ENCODE measurements at regions not wholly inside any gene's neighbourhood (a gene's known extent, or its start where the extent isn't known, plus 50 kb on each side); places are given as distances from the start of the nearest gene placed in this dataset.

DNA sequence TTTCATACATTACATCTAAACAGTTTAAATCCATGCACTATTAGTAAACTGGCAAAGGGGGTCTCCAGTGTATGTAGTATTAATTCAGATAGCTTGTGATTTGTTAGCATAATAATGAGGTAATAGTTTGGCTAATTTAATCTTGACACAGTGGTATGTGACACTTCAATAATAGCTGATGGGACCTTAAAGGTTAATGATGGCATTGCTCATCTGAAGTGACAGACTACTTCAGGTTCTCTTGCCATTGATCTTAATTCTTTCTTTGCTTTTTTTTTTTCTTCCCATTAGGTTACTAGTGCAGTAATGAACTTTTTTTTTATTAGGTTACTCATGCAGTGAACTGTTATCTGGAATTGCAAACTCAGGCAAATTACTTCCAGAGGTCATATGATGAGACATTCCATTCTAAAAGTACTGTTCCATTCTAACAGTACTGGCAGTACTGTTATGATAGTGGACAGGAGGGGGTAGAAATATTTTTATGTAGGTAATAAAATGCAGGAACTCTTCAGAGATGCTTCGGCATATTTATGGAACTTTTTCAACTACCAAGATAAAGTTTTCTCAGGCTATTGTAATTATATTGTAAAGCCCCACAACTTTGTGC is 911.3 kb upstream of the LCORL start:
- no peak for DNase-seq

DNA sequence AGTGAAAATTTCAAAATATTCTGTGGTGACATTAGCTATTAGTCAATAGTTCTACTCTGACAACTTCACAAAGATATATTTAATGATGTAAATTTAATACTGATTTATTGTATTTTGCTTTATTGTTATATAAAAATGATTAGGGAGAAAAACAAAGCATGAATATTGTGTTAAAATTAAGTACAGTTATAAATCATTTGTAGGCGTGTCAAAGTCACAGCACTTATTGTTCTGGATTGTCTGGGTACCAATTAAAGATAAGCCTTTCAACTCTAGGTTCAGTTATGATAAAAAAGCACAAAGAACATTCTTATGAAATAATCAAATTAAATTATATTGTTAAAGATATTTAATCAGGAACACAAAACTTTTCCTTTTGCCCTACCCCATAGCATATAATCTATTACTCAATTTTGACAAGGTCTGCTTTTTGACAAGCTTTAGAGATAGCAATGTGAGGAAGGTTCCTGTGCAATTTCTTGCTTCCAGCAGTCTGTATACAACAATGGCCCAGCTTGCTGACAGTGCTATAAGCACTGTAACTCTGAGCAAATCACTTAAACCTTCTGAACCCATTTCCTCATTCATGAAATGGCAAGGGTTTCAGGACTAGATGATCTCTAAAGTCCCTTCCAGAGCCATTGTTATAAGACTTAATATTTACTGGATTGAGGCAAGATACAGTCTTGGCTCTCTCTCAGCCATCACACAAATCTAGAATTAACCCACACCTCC is 910.3 kb upstream of the LCORL start:
- no peak for DNase-seq

DNA sequence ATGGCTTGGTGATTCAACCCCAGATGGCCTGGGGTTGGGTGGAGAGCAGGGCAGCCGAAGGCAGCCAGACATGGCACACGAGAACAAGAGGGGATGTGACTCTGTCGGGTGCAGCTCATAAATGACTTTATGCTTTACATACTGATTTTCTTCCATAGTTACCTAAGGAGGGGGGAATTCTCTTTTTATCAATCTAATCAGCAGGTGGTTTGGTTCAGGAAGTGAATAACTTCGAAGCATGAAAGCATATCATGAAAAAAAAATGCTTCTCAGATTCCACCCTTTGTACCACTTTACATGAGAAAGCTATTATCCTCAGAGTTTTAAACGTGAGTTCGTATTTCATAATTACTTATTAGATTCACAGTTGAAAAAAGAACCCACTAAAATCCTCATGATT is 908.9 kb upstream of the LCORL start:
- DNase-seq, result no peak

DNA sequence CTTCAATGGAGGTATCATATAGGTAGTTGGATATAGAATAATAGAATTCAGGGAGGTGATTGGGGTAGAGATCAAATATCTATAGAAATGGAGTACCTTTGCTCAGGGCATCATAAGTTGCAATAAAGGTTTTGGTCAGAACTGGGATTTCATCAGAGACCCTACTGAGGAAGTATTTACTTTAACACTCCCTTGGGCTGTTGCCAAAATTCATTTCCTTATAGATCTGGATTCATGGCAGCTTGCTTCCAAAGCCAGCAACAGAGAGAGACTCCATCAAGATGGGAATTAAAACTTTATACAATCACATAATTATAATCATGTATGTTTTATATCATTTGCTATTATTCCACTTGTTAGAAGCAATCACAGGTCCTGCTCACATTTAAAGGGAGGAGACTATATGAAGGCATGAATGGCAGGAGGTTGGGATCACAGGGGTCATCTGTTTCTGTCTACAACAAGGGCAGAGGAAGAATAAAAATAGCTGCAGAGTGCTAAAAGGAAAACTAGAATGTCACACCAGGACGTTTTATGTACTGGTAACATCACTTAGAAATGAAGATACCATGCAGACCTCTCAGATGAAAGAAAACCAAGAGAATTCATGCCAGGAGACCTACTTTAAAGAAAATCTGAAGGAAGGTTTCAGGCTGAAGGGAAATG is 902.1 kb upstream of the LCORL start:
- no peak for DNase-seq

DNA sequence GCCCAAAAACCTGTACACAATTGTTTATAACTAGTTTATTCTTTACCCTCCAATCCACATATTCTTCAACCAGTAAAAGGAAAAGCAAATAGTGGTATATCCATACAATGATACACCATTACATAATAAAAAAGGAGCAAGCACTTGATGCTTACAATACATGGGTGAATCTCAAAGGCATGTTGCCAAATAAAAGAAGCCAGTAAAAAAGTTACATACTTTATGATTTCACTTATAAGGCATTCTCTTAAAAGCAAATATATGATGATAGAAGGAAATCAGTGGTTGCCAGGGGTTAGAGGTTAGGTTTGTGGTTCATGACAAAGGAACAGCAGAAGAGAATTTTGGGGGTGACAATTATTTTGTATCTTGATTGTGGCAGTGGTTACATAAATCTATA is 896.1 kb upstream of the LCORL start:
- DNase-seq, result no peak

DNA sequence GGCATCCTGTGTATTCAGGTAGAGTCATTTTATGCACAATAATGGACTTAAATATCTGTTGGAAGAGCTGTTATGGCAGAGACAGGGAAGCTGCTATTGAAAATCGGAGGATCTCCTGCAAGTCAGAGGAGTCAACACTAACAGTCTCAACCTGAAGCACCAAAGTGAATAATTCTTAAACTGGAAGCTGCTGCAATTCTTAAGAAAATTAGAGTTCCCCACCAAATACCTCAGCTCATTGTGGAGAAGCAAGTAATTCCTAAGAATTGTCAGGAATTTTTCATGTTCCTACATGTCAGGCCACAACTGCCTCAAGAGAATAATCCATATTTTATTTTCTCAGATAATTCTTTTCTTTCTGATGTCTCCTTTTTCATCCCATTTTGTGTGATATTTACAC is 892.6 kb upstream of the LCORL start:
- no peak for DNase-seq

DNA sequence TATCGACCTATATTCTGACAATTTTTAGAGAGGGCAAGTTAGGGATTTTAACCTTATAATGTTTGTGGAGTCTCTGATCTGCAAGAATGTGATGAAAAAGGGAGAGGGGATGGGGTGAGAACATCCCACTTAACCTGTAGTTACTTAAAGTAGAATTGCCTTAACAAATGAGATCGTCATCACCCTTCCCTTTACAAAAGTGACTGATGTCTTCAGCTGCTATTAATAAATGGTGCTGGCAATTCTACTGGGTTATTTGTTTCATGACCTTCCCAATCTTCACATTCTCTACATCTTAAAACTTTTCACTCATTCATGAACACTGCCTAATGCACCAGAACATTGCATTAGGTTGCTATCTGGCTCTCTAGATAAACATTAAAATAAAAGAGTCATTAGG is 873.4 kb upstream of the LCORL start:
- DNase-seq, result no peak

DNA sequence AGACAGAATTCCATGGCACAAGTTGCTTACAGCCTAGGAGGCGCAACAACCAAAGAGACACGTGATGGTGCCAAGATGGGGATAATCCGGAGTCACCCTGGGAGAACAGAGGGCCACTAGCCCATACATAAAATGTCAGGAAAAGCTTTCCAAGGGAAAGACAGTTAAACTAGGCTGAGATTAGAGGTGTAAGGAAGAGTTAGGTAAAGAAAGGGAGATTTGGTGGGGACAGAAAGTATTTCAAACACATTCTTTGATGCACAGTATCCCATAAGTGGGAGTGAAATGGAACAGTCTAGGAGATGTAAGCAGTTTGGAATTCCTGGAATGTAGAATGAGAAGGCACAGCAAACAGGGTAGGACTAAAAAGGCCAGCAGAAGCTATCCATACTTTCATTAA is 860.9 kb upstream of the LCORL start:
- DNase-seq, result no peak

DNA sequence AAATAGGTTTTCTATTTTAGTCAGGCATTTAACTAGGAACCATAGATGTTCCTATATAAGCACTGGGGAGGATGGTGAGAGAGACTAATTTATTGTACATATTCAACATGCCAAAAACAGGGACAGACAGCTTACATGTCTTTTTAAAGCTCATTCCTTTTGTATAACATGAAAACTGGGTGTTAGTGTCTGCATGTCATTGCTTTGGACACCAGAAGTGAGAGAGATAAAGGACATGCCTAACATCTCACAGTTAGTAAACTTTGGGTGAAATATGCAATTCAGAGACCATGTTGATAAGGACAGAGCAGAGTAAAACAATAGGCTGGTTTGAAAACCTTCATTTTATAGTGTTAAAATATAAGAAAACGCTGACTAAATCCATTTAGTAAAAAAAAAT is 860.0 kb upstream of the LCORL start:
- DNase-seq, result no peak

DNA sequence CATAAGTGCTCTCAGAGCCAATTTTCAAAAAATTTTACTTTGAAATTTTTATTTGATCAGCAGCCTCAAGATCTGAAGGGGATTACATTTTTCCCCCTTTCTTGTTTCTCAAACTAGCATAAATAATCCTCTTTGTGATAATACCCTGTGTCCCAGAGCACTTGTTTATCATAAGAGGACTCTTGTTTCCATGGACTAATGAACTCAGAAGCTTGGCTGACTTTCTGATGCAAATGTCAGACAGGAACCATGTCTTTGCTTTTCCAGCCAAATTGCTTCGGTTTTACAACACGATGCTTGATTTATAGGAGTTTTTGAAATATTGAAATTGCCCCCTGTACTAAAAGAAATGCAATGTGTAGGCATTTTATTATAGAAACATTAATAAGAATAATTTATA is 859.3 kb upstream of the LCORL start:
- no peak for DNase-seq

DNA sequence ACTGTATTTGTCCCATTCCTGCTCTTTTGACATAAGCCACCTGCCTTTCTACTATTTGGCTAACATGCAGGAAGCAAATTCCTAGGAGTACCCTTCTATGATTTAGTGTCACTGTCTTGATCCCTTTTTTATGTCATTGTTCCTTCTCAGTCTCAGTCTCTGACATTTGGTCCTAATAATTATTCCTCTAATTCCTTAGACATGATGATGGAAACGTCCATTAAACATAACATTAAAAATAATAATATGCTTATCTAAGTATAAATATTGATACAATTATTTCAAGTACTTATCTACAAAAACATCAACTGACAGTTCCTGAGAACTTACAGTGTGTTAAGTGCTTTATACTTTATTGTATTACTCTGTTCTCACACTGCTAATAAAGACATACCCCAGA is 857.0 kb upstream of the LCORL start:
- no peak for DNase-seq

DNA sequence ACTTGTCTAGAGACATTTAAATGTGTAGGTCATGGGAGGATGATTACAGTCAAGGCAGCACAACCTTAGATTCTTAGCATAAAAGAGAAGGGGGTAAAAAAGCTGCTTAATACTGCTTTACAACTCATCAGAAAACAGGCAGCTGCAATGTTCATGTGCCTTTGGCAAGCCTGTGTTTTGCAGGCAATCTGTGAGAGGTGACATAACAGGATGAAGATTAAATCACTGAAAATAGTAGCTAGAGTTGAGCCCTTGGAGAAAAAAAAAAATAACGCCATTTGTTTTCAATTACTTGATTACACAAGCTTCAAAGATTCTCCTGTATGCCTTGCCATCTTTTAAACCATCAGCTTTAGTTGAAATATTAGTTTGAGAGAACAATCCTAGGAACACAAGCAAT is 847.6 kb upstream of the LCORL start:
- DNase-seq, result no peak

DNA sequence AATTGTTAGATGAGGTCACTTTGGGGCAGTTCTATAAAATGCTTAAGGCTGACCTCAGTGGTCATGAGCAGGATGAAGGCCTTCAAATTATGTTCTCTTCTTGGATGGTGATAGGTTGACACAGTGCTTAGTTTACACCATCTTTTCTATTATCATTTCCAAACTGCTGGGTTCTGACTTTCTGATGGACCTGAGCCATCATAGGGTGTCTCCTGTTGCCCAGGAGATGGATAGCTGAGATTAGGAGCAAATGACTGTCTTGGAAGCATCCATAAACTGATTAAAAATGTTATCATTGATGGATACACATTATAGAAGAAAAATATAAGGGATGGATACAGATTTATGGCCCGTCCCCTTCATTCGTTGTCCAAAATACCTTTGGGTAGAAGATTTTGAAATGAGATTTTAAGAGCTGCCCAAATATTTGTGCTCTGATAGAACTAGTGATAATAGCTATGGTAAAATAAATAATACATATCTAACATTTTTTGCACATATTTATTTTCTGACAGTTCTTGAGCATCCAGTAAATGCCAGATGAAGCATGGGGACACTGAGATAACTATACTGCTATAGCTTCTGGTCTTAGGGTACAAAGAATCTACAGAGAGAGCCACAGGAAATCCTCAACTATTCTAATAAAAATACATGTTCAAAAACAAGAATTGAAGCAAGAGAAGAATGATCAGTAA is 839.4 kb upstream of the LCORL start:
- DNase-seq, result no peak

DNA sequence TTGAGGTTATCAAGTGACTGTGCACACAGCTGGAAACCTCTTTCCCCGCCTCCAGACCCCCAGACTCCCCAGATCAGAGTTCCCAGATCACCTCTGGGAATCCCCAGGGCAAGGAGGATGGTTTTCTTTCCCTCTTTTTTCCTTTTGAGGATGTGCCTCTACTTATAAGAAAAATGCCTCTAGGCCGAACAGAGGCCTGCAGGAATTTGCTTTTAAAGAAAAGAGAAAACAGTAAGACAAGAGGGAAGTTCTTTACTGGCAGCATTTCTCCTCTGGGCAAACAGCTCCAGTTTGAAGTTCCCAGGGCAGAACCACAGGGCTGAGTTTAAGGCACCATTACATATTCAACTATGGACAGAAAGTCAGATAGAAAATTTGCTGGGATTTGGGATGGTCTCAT is 837.9 kb upstream of the LCORL start:
- DNase-seq, result no peak

DNA sequence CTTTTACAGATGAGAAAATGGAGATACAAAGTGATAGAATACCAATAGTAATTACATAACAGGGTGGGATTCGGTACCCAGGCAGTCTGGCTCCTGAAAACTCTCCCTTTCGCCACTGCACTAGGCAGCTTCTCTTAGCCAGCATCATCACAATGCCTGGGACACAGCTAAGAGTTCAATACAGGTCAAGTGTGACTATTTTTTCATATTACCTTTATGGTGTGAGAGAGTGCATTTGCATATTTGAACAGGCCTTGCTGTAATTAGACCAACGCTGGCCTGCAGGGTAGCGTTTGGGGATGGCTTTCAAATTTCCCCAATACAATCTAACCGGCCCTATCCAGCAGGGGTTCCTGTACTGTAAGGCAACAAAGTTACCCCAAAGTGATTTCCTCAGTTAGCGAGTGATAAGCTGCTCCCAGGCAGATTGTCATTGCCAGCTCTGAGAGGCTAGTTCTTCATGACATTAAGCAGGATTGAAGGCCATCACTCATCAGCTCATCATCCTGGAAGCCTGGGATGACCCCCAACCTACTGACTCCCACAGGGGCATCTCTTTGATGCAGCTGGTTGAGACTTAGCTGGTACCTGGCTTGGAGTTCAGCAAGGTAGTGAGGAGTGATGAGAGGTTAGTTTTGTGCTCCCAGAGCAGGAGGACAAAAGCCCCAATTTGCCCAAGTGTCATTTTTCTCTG is 836.8 kb upstream of the LCORL start:
- no peak for DNase-seq

DNA sequence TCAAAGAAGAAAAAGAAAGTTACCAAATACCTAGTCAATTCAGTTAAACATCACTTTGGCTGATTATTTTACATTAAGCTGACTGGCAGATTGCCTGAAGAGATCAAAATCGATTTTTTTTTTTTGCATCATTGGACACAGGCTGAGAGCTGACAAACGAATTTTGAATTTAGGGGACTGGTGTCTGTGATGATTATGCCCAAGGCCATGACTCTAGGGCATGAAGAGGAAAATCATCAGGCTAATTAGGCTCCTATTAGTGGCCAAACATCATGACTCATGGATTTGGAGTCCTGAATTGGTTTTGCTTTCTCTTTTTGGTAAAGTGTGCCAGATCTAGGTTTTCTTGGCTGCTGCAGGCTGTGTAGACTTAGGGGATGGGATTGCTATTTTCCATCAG is 829.3 kb upstream of the LCORL start:
- no peak for DNase-seq

DNA sequence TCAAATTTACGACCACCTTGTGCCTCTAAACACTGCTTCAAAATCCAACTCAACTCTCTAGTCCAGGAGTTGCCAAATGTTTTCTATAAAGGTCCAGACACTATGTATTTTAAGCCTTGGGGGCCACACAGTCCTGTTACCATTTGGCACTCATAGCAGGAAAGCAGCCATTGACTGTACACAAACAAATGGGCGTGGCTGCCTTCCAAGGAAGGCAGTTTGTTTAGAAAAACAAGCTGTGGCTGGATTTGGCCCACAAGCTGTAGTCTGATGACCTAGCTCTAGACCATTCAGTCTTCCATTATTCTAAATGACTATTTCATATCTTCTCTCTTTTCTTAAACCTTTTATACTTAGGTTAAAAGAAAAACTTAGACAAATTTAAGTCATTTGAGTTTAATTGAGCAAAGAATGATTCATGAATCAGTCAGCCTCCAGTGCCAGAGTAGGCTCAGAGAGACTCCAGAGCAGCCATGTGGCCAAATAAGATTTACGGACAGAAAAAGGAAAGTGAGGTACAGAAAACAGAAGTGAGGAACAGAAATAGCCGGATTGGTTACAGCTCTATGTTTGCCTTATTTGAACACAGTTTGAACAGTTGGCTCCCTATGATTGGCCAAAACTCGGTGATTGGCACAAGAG is 825.8 kb upstream of the LCORL start:
- DNase-seq, result no peak

DNA sequence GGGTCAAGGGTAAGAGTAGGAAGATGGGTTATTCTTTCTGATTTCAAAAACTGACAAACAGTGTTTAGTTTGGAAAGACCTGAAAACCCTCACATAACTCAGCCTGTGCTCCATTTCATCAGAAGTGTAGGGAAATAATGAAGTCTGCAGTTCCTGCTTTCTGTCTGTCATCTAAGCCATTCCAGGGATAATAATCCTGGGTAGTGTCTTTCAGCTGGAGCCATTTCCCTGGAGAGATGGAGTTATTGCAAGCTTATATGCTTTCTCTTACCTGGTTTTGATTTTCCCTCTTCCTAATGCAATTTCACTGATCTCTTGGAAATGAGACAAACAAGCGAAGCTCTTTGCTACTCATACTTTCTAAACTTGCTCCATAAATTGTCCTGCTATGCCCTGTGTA is 824.8 kb upstream of the LCORL start:
- no peak for DNase-seq

DNA sequence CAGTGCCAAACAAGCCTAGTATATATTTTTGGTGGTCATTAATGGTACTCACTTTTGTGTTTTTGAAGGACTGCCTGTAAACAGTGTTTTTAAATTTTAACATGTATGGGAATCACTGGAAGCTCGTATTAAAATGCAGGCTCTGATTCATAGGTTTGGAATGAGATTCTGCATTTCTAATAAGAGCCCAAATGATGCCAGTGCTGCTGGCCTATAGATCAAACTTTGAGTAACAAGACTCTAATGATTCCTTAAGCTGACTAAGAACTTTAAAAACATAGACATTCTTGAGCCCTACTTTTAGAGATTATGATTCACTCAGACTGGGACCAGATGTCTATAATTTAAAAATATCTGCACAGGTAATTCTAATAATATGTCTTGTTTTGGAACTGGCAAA is 823.2 kb upstream of the LCORL start:
- DNase-seq, result no peak

DNA sequence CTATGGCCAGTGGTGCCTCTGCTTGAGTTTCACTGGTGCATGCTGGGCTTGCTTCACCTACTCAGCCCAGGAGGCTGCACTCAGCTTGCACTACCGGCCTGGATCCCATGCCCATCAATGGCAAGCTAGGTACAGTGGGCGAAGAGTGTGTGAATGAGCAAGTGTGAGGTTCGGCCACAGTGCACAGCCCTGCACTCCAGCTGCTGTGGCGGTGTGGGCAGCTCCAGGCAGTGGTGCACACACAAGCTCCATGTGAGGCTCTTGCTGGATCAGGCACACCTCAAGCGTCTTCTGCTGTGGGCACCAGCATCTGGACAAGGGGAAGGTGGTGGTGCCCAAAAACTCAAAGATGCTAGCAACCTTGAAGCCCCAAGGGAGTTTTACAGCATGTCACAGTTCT is 820.9 kb upstream of the LCORL start:
- no peak for DNase-seq

DNA sequence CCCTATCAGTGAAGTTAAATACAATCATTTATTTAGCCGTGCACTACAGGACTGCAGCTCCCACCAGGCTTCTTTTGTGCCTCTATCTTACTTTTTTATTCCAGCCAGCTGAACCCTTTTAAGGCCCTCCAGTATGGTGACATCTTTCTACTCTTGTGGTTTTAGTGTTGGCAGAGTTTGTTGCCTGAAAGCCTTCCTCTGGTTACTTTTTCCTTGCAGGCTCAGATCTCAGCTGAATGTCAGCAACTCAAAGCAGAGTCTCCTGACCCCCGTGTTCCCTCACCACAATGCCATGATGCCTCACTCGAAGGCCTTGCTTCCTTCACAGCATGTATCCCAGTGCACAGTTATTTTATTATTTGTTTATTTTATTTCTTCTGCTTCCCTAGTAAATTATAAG is 818.9 kb upstream of the LCORL start:
- no peak for DNase-seq

DNA sequence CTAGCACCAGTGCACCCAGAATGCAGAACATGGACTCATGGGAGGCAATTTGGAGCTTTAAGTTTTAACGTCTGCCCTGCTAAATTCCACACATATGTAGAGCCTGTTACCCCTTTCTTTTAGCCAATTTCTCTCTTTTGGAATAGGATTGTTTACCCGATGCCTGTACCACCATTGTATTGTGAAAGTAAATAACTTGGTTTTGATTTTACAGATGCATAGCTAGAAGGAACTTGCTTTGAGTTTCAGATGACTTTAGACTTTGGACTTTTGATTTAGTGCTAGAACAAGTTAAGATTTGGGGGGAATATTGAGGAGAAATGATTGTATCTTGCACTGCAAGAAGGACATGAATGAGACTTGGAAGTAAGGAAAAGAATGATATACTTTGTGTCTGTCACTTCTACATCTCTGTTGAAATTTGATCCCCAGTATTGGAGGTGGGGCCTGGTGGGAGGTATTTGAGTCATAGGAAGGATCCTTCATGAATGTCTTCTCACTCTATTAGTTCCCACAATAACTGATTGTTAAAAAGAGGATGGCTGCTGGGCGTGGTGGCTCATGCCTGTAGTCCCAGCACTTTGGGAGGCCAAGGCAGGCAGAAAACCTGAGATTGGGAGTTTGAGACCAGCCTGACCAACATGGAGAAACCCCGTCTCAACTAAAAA is 794.8 kb upstream of the LCORL start:
- DNase-seq, result no peak

Data from right hindlimb (tissue), 1 donor.